HepG2 (cell line): ENCODE measurements at regions not wholly inside any gene's neighbourhood (a gene's known extent, or its start where the extent isn't known, plus 50 kb on each side); places are given as distances from the start of the nearest gene placed in this dataset.

Source experiments
- AHDC1 ChIP-seq: sonication (generic); formaldehyde crosslinking; IDR thresholded peaks from 2 replicates; pipeline ENCODE4 v1.5.1; 2020; ENCODE audit warnings: mild to moderate bottlenecking, missing genetic modification reagents, borderline replicate concordance
- AKAP8 ChIP-seq: sonication (generic); formaldehyde crosslinking; IDR thresholded peaks from 2 replicates; pipeline ENCODE4 v1.5.1; 2020; ENCODE audit warnings: mild to moderate bottlenecking, missing genetic modification reagents
- BORCS8-MEF2B ChIP-seq: sonication (generic); formaldehyde crosslinking; IDR thresholded peaks from 2 replicates; pipeline ENCODE4 v1.8.0; 2022; ENCODE audit warnings: mild to moderate bottlenecking, missing genetic modification reagents
- ETS1 ChIP-seq: sonication (generic); formaldehyde crosslinking; IDR thresholded peaks from 2 replicates; pipeline ENCODE4 v1.4.0; 2020; ENCODE audit warnings: missing genetic modification reagents
- FOSL2 ChIP-seq: sonication (generic); formaldehyde crosslinking; IDR thresholded peaks from 2 replicates; pipeline ENCODE4 v1.4.0; 2020; ENCODE audit warnings: missing genetic modification reagents
- HOMEZ ChIP-seq: IDR thresholded peaks from 2 replicates; pipeline ENCODE4 v1.6.1; 2016; ENCODE audit warnings: low read depth
- NFAT5 ChIP-seq: sonication (generic); formaldehyde crosslinking; IDR thresholded peaks from 2 replicates; pipeline ENCODE4 v1.4.0; 2020; ENCODE audit warnings: missing genetic modification reagents
- PPARG ChIP-seq: conservative IDR thresholded peaks from 2 replicates; pipeline ENCODE4 v1.6.1; 2016; ENCODE audit warnings: missing biosample characterization, missing genetic modification reagents
- SATB2 ChIP-seq: sonication (generic); formaldehyde crosslinking; IDR thresholded peaks from 2 replicates; pipeline ENCODE4 v1.5.0; 2020; ENCODE audit warnings: missing genetic modification reagents
- ZNF205 ChIP-seq: IDR thresholded peaks from 2 replicates; pipeline ENCODE4 v1.6.1; 2018; ENCODE audit warnings: missing biosample characterization, missing genetic modification reagents
- ZNF235 ChIP-seq: sonication (generic); formaldehyde crosslinking; IDR thresholded peaks from 2 replicates; pipeline ENCODE4 v1.8.1; 2023; ENCODE audit warnings: mild to moderate bottlenecking, missing genetic modification reagents, borderline replicate concordance
- ZNF331 ChIP-seq: sonication (generic); formaldehyde crosslinking; IDR thresholded peaks from 2 replicates; pipeline ENCODE4 v1.4.0; 2020; ENCODE audit warnings: missing genetic modification reagents
- ZNF556 ChIP-seq: sonication (generic); formaldehyde crosslinking; IDR thresholded peaks from 2 replicates; pipeline ENCODE4 v1.4.0; 2020; ENCODE audit warnings: mild to moderate bottlenecking, missing genetic modification reagents, borderline replicate concordance
- ZUFSP ChIP-seq: sonication (generic); formaldehyde crosslinking; IDR thresholded peaks from 2 replicates; pipeline ENCODE4 v1.9.0; 2021; ENCODE audit warnings: missing genetic modification reagents, mild to moderate bottlenecking, borderline replicate concordance

- TF ChIP-seq ZUFSP (CRISPR knock-in tag) = no peak
- TF ChIP-seq ZNF331 (CRISPR knock-in tag) = peak; percentile 31; the same call in 1 of the 2 replicates
- peak; percentile 45; the same call in 1 of the 2 replicates for TF ChIP-seq ZNF556
- TF ChIP-seq HOMEZ = peak; percentile 77
- TF ChIP-seq ETS1 (CRISPR knock-in tag) = no peak
- TF ChIP-seq AKAP8 (CRISPR knock-in tag) = no peak
- TF ChIP-seq NFAT5 (CRISPR knock-in tag) = no peak
- peak; percentile 73; the same call in 1 of the 2 replicates for TF ChIP-seq AHDC1
- no peak for TF ChIP-seq BORCS8-MEF2B (CRISPR knock-in tag)
- no peak for TF ChIP-seq ZNF205 (CRISPR knock-in tag)
- TF ChIP-seq ZNF235 (CRISPR knock-in tag) = no peak
- 0 out of 2 replicates have a peak, but pooled peaks have one; percentile 35 for TF ChIP-seq PPARG
- peak; percentile 93 for TF ChIP-seq FOSL2
- TF ChIP-seq SATB2 (CRISPR knock-in tag) = no peak
Measured at GRCh38 chr6:21538186-21538798, 55.3 kb upstream of the SOX4 start (continued).
